GM18951 (cell line): ENCODE measurements at regions not wholly inside any gene's neighbourhood (a gene's known extent, or its start where the extent isn't known, plus 50 kb on each side); places are given as distances from the start of the nearest gene placed in this dataset.

ENCODE experiments used
- POLR2A ChIP-seq: IDR thresholded peaks from 4 replicates; pipeline ENCODE4 v1.6.1; 2011; ENCODE audit warnings: mild to moderate bottlenecking; ENCODE audit not compliant: insufficient read length, insufficient read depth; ENCODE audit errors: extremely low read depth
- in situ Hi-C: fragments of 300-500 bp; cut with MboI; formaldehyde crosslinking; loops from one replicate; pipeline ENCODE4 v1.12.0; 2022; ENCODE audit warnings: low sequenced_read_pairs, mixed read lengths, inconsistent platforms; ENCODE audit not compliant: unreplicated experiment

GRCh38 chr14:58871573-58871972, 233.8 kb downstream of the DACT1 start:
- in situ Hi-C loops, result no loop called here
- no peak for TF ChIP-seq POLR2A

GRCh38 chr14:58872061-58872460, 234.3 kb downstream of the DACT1 start:
- in situ Hi-C loops, result no loop called here
- TF ChIP-seq POLR2A, result no peak

GRCh38 chr14:58873228-58873953, 235.6 kb downstream of the DACT1 start:
- in situ Hi-C loops, result no loop called here
- no peak for TF ChIP-seq POLR2A

GRCh38 chr14:58875613-58876012, 237.9 kb downstream of the DACT1 start:
- no peak for TF ChIP-seq POLR2A
- in situ Hi-C loops, result no loop called here

- TF ChIP-seq POLR2A, result no peak
- in situ Hi-C loops, result no loop called here
These were observed 238.8 kb downstream of the DACT1 start for GRCh38 chr14:58876608-58877007.

- no peak for TF ChIP-seq POLR2A
- in situ Hi-C loops, result no loop called here
These were observed 240.8 kb downstream of the DACT1 start for GRCh38 chr14:58878439-58879139.

GRCh38 chr14:58881433-58881832, 243.7 kb downstream of the DACT1 start:
- in situ Hi-C loops, result no loop called here
- TF ChIP-seq POLR2A, result no peak

- in situ Hi-C loops, result no loop called here
- no peak for TF ChIP-seq POLR2A
These were observed 244.8 kb downstream of the DACT1 start for GRCh38 chr14:58882577-58883018.

GRCh38 chr14:58884442-58884841, 246.7 kb downstream of the DACT1 start:
- TF ChIP-seq POLR2A, result no peak
- in situ Hi-C loops, result no loop called here

- in situ Hi-C loops, result no loop called here
- TF ChIP-seq POLR2A, result no peak
These were observed 250.2 kb downstream of the DACT1 start for GRCh38 chr14:58887931-58888330.

GRCh38 chr14:58898655-58899316, 261.0 kb downstream of the DACT1 start:
- in situ Hi-C loops, result no loop called here
- TF ChIP-seq POLR2A, result no peak

GRCh38 chr14:58899317-58899713, 261.6 kb downstream of the DACT1 start:
- in situ Hi-C loops, result no loop called here
- no peak for TF ChIP-seq POLR2A

GRCh38 chr14:58901826-58902225, 264.1 kb downstream of the DACT1 start:
- in situ Hi-C loops, result no loop called here

More at GRCh38 chr14:58901826-58902225, 264.1 kb downstream of the DACT1 start:
- no peak for TF ChIP-seq POLR2A
